ENCODE measurements at regions not wholly inside any gene's neighbourhood (a gene's known extent, or its start where the extent isn't known, plus 50 kb on each side); places are given as distances from the start of the nearest gene placed in this dataset.
"Not testable (repeated sequence)": the region's sequence is repeated elsewhere in the genome, so short reads cannot be mapped to it uniquely, and the experiment has no call there.

GRCh38 chr2:8602809-8603208, 79.0 kb upstream of the ID2 start:
- no peak for DNase-seq (ENCODE audit: low spot score)

- not testable (repeated sequence) for DNase-seq (ENCODE audit: low spot score)
Measured at GRCh38 chr2:8603356-8603755, 78.5 kb upstream of the ID2 start.

- DNase-seq (ENCODE audit: low spot score) = no peak
Measured at GRCh38 chr2:8604262-8604661, 77.6 kb upstream of the ID2 start.

- no peak for DNase-seq (ENCODE audit: low spot score)
Measured at GRCh38 chr2:8605351-8606065, 76.3 kb upstream of the ID2 start.

- no peak for DNase-seq (ENCODE audit: low spot score)
Measured at GRCh38 chr2:8606226-8606625, 75.6 kb upstream of the ID2 start.

GRCh38 chr2:8606649-8607550, 75.0 kb upstream of the ID2 start:
- no peak for DNase-seq (ENCODE audit: low spot score)

GRCh38 chr2:8607606-8608005, 74.2 kb upstream of the ID2 start:
- no peak for DNase-seq (ENCODE audit: low spot score)

GRCh38 chr2:8608411-8608954, 73.4 kb upstream of the ID2 start:
- DNase-seq (ENCODE audit: low spot score) = no peak

- DNase-seq (ENCODE audit: low spot score) = no peak
Measured at GRCh38 chr2:8609357-8609811, 72.5 kb upstream of the ID2 start.

- not testable (repeated sequence) for DNase-seq (ENCODE audit: low spot score)
Measured at GRCh38 chr2:8610775-8611174, 71.1 kb upstream of the ID2 start.

GRCh38 chr2:8611246-8611645, 70.6 kb upstream of the ID2 start:
- DNase-seq (ENCODE audit: low spot score) = no peak

- DNase-seq (ENCODE audit: low spot score) = no peak
Measured at GRCh38 chr2:8611700-8612099, 70.2 kb upstream of the ID2 start.

- DNase-seq (ENCODE audit: low spot score) = no peak
Measured at GRCh38 chr2:8612734-8613179, 69.1 kb upstream of the ID2 start.

GRCh38 chr2:8613207-8613999, 68.5 kb upstream of the ID2 start:
- DNase-seq (ENCODE audit: low spot score) = not testable (repeated sequence)

- DNase-seq (ENCODE audit: low spot score) = no peak
Measured at GRCh38 chr2:8614646-8615045, 67.2 kb upstream of the ID2 start.

GRCh38 chr2:8615252-8615575, 66.6 kb upstream of the ID2 start:
- DNase-seq (ENCODE audit: low spot score) = no peak

GRCh38 chr2:8615576-8616281, 66.1 kb upstream of the ID2 start:
- no peak for DNase-seq (ENCODE audit: low spot score)

- no peak for DNase-seq (ENCODE audit: low spot score)
Measured at GRCh38 chr2:8617048-8617447, 64.8 kb upstream of the ID2 start.

GRCh38 chr2:8617590-8617989, 64.3 kb upstream of the ID2 start:
- DNase-seq (ENCODE audit: low spot score) = no peak

- DNase-seq (ENCODE audit: low spot score) = no peak
Measured at GRCh38 chr2:8619071-8619470, 62.8 kb upstream of the ID2 start.

GRCh38 chr2:8620611-8621382, 61.1 kb upstream of the ID2 start:
- DNase-seq (ENCODE audit: low spot score) = no peak
